KMS-11 (cell line): ENCODE measurements at regions not wholly inside any gene's neighbourhood (a gene's known extent, or its start where the extent isn't known, plus 50 kb on each side); places are given as distances from the start of the nearest gene placed in this dataset.

Experiments
- H2AFZ ChIP-seq: fragments of 200-600 bp; sonication (generic); 2 replicates; pipeline ENCODE4 v1.6.1; 2016; ENCODE audit warnings: antibody characterized with exemption, mixed run types, low read depth
- H3K27ac ChIP-seq: fragments of 200-600 bp; sonication (generic); 2 replicates; pipeline ENCODE4 v1.6.1; 2016; ENCODE audit warnings: mild to moderate bottlenecking, mixed run types
- H3K27me3 ChIP-seq: fragments of 200-600 bp; sonication (generic); 2 replicates; pipeline ENCODE4 v1.6.1; 2017; ENCODE audit warnings: mild to moderate bottlenecking, low read depth, mixed run types, moderate library complexity; ENCODE audit not compliant: insufficient read depth
- H3K36me3 ChIP-seq: fragments of 200-600 bp; sonication (generic); 2 replicates; pipeline ENCODE4 v1.6.1; 2017; ENCODE audit warnings: mild to moderate bottlenecking, mixed run types; ENCODE audit not compliant: insufficient read depth
- H3K4me1 ChIP-seq: fragments of 200-600 bp; sonication (generic); 2 replicates; pipeline ENCODE4 v1.6.1; 2016; ENCODE audit warnings: mild to moderate bottlenecking, low read depth, mixed run types; ENCODE audit not compliant: poor library complexity, severe bottlenecking
- H3K4me2 ChIP-seq: fragments of 200-600 bp; sonication (generic); 2 replicates; pipeline ENCODE4 v1.7.0; 2016; ENCODE audit warnings: mild to moderate bottlenecking, mixed run types
- H3K4me3 ChIP-seq: fragments of 200-600 bp; sonication (generic); IDR thresholded peaks from 2 replicates; pipeline ENCODE4 v1.6.1; 2017; ENCODE audit warnings: low read depth, low read length, mixed read lengths; ENCODE audit not compliant: insufficient read depth
- H3K79me2 ChIP-seq: fragments of 200-600 bp; sonication (generic); 2 replicates; pipeline ENCODE4 v1.6.1; 2016; ENCODE audit warnings: low read depth, mixed run types; ENCODE audit not compliant: insufficient read depth
- H3K9ac ChIP-seq: fragments of 200-600 bp; sonication (generic); 2 replicates; pipeline ENCODE4 v1.6.1; 2016; ENCODE audit warnings: mild to moderate bottlenecking, mixed run types
- H4K20me1 ChIP-seq: fragments of 200-600 bp; sonication (generic); 2 replicates; pipeline ENCODE4 v1.6.1; 2016; ENCODE audit warnings: mild to moderate bottlenecking, mixed run types; ENCODE audit not compliant: insufficient read depth
- TF ChIP-seq, protein P1 (sequence below): fragments of 200-600 bp; sonication (generic); conservative IDR thresholded peaks from 2 replicates; pipeline ENCODE4 v1.6.1; 2017; ENCODE audit warnings: low read depth, mild to moderate bottlenecking, antibody characterized with exemption, low read length, moderate library complexity, mixed read lengths

DNA sequence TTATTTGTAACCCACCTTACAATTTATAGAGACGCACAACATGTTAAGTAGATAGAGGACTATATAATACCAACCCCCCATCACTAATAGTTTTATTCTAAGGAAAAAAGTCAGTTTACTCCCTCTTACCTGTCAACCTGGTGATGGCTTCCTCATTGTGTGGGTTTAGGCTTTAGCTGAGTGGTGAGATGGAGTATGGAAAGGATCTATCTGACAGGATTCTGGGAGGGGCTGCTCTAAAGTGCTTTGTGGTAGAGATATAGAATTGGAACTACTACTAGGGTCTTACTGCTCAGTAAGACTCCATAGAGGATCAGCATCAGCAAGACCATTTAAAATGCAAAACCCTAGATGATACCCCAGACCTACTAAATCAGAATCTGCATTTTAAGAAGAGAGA lies 82.1 kb upstream of the IFNE start:
- Histone ChIP-seq H3K27me3 (no peaks in the 10 kb centered on the region), H3K4me2 (no peak overlapping the region), H3K4me3 (no peak overlapping the region), H3K36me3 (no peaks in the 10 kb centered on the region), H2AFZ (no peak overlapping the region), H3K79me2 (no peaks in the 10 kb centered on the region), H3K9ac (no peak overlapping the region), H3K4me1 (no peaks in the 10 kb centered on the region), H4K20me1 (no peaks in the 10 kb centered on the region), H3K27ac (no peak overlapping the region)
- TF ChIP-seq, protein P1, sequence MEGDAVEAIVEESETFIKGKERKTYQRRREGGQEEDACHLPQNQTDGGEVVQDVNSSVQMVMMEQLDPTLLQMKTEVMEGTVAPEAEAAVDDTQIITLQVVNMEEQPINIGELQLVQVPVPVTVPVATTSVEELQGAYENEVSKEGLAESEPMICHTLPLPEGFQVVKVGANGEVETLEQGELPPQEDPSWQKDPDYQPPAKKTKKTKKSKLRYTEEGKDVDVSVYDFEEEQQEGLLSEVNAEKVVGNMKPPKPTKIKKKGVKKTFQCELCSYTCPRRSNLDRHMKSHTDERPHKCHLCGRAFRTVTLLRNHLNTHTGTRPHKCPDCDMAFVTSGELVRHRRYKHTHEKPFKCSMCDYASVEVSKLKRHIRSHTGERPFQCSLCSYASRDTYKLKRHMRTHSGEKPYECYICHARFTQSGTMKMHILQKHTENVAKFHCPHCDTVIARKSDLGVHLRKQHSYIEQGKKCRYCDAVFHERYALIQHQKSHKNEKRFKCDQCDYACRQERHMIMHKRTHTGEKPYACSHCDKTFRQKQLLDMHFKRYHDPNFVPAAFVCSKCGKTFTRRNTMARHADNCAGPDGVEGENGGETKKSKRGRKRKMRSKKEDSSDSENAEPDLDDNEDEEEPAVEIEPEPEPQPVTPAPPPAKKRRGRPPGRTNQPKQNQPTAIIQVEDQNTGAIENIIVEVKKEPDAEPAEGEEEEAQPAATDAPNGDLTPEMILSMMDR: no peak

DNA sequence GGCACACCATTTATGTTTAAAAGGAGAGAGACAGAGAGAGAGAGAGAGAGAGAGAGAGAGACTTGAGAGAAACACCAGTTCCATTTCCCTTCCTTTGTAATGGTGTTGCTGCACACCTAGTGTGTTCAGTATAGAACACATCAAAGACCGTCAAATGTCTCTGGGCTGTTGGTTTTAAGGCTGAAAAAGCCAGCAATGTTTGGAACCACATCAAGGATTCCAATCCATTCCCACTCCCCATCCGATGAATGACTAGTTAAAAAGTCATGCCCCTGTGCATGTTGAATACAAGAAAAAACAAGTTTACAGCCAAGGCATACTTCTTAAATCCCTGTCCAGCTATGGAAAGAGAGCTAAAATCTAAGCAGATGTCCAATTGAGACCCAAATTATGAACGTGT lies 83.0 kb upstream of the IFNE start:
- H3K27ac ChIP-seq: no peak overlapping the region
- no peak overlapping the region for H3K9ac ChIP-seq
- no peak overlapping the region for H3K4me2 ChIP-seq
- H3K79me2 ChIP-seq: no peaks in the 10 kb centered on the region
- no peaks in the 10 kb centered on the region for H3K36me3 ChIP-seq
- no peaks in the 10 kb centered on the region for H4K20me1 ChIP-seq
- no peak overlapping the region for H3K4me3 ChIP-seq
- TF ChIP-seq, protein P1: no peak
- H2AFZ ChIP-seq: no peak overlapping the region
- no peaks in the 10 kb centered on the region for H3K27me3 ChIP-seq
- no peaks in the 10 kb centered on the region for H3K4me1 ChIP-seq

DNA sequence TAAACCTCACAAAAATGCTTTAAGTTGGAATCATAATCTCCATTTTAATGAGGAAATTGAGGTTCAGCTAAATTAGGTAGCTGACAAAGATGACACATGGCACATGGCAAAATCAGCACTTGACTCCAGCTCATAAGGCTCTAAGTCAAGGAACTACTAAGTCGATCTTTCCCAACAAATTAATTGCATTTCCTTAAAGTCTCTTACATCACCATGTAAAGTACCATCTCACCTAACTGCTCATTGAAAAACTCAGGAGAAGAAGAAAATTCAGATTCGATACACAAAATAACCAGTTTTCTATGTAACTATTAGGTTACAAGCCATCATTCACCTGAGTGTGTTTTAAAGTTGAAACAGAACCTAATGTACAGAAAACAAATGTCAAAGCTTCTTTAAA lies 85.8 kb upstream of the IFNE start:
- Histone ChIP-seq H3K36me3 (no peaks in the 10 kb centered on the region), H3K27me3 (no peaks in the 10 kb centered on the region), H3K27ac (no peak overlapping the region), H4K20me1 (no peaks in the 10 kb centered on the region), H3K9ac (no peak overlapping the region), H3K4me2 (no peak overlapping the region), H3K79me2 (no peaks in the 10 kb centered on the region), H3K4me3 (no peak overlapping the region), H3K4me1 (no peaks in the 10 kb centered on the region), H2AFZ (no peak overlapping the region)
- TF ChIP-seq, protein P1: no peak

DNA sequence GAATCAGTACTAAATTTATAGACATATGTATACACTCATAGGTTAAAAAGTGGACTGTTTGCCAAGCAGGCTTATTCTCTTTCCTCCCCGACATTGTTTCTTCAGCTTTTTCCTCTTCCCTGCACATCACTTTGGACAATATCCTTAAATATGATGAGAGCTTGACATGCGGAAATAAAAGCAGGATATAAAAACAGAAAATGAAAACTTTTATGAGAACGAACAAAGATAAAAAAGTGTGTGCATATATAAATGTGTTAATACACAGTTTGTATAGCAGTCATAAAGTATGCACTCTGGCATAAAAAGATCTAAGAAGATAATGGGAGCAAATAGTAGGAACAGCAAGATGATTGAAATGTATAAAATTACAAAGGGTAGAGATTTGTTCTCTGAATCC lies 86.4 kb upstream of the IFNE start:
- no peaks in the 10 kb centered on the region for H3K36me3 ChIP-seq
- H3K9ac ChIP-seq: no peak overlapping the region
- H3K4me1 ChIP-seq: no peaks in the 10 kb centered on the region
- H3K79me2 ChIP-seq: no peaks in the 10 kb centered on the region
- no peaks in the 10 kb centered on the region for H4K20me1 ChIP-seq
- TF ChIP-seq, protein P1: no peak
- no peak overlapping the region for H3K4me3 ChIP-seq
- no peak overlapping the region for H2AFZ ChIP-seq
- H3K4me2 ChIP-seq: no peak overlapping the region
- no peak overlapping the region for H3K27ac ChIP-seq
- no peaks in the 10 kb centered on the region for H3K27me3 ChIP-seq

DNA sequence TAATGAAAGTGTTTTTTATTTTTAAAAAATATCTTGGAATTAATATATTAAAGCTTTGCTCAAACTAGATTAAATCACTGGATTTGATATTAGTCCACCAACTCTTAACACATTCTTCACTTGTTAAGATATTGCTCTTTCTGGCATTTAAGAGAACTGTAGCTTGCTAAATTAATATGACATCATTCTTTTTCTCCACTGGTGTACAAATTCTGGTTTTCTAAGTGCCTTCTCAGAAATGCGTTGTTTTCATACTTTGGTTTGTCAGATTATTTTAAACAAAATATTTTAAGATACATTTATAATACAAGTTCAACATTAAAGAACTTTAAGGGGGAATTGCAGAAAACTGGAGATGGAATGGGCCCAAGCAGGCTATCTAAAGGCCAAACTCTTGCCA lies 87.6 kb upstream of the IFNE start:
- TF ChIP-seq, protein P1: no peak
- no peaks in the 10 kb centered on the region for H3K4me1 ChIP-seq
- no peak overlapping the region for H3K9ac ChIP-seq

More for the DNA sequence above, 87.6 kb upstream of the IFNE start:
- Histone ChIP-seq H3K79me2 (no peaks in the 10 kb centered on the region), H3K4me2 (no peak overlapping the region), H2AFZ (no peak overlapping the region), H3K4me3 (no peak overlapping the region), H3K36me3 (no peaks in the 10 kb centered on the region), H3K27me3 (no peaks in the 10 kb centered on the region), H3K27ac (no peak overlapping the region), H4K20me1 (no peaks in the 10 kb centered on the region)
